ENCODE measurements at regions not wholly inside any gene's neighbourhood (a gene's known extent, or its start where the extent isn't known, plus 50 kb on each side); places are given as distances from the start of the nearest gene placed in this dataset.
"Not testable (repeated sequence)": the region's sequence is repeated elsewhere in the genome, so short reads cannot be mapped to it uniquely, and the experiment has no call there.

DNA sequence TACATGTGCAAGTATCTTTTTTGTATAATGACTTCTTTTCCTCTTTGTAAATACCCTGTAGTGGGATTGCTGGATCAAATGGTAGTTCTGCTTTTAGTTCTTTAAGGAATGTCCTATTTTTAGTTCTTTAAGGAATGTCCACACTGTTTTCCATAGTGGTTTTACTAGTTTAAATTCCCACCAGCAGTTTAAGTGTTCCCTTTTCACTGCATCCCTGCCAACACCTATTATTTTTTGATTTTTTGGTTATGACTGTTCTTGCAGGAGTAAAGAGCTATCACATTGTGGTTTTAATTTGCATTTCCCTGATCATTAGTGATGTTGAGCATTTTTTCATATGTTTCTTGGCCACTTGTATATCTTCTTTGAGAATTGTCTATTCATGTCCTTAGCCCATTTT, 164.4 kb downstream of the RND3 start:
- H3K36me3 ChIP-seq (ENCODE audit: control insufficient read depth in 1 of 2, insufficient read depth in 2 of 2, low read length in 2 of 2); H3K9me2 ChIP-seq (ENCODE audit: insufficient read depth); H3K27me3 ChIP-seq (ENCODE audit: insufficient read depth, low read length); H3K9ac ChIP-seq (ENCODE audit: low read length); RAD21 ChIA-PET (ENCODE audit: low non-redundant PET in 1 of 2, low total read pairs in 2 of 2, uncharacterized antibody in 2 of 2, unreplicated experiment in 2 of 2); CTCF ChIA-PET; POLR2A ChIA-PET; H3K79me2 ChIP-seq (ENCODE audit: insufficient read depth, low read length); ATAC-seq; H3K4me2 ChIP-seq (ENCODE audit: low read length); H3K4me1 ChIP-seq (ENCODE audit: control insufficient read depth in 1 of 2, insufficient read depth in 2 of 2, low read length in 2 of 2); H3K9me3 ChIP-seq (ENCODE audit: control insufficient read depth in 1 of 2, insufficient read depth in 1 of 2, low read depth in 1 of 2, low read length in 2 of 2); DNase-seq (ENCODE audit: low read depth, low spot score); BruUV-seq (replicated peaks); H3K27ac ChIP-seq (ENCODE audit: low read depth, low read length); H2AFZ ChIP-seq (ENCODE audit: low read depth, low read length, poor library complexity, severe bottlenecking); H4K20me1 ChIP-seq (ENCODE audit: insufficient read depth); intact Hi-C loops (cut with micrococcal nuclease); H3K4me3 ChIP-seq (replicated peaks in 1 of 2; ENCODE audit: low read depth in 1 of 2, low read length in 2 of 2): not testable (repeated sequence)

DNA sequence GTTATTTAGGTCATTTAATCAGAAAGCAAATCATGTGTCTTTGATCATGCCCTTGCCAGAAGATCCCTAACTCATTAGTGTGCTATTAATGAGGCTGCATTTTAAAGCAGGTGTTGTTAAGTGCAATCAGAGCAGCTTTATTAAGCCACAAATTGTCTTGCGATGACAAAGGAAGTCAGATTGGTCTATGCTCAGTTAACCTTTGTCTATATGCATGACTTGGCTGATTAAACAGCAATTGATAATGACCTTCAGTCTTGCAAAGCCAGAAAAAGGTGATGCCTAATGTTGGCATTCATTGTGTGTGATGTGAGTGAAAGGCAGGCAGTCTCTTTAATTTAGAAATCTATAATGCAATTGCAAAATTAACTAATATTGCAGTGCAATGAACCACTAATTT, 166.9 kb downstream of the RND3 start:
- Histone ChIP-seq H3K36me3 (ENCODE audit: control insufficient read depth in 1 of 2, insufficient read depth in 2 of 2, low read length in 2 of 2) (no peaks in the 10 kb centered on the region), H2AFZ (ENCODE audit: low read depth, low read length, poor library complexity, severe bottlenecking) (no peak overlapping the region), H3K9ac (ENCODE audit: low read length) (no peak overlapping the region), H3K9me3 (ENCODE audit: control insufficient read depth in 1 of 2, insufficient read depth in 1 of 2, low read depth in 1 of 2, low read length in 2 of 2) (0 out of 4 replicates have a peak, but pooled peaks cover 0 to 3% of the 10 kb centered on the region in 2 experiments), H3K27me3 (ENCODE audit: insufficient read depth, low read length) (no peaks in the 10 kb centered on the region), H3K4me2 (ENCODE audit: low read length) (no peak overlapping the region), H3K4me3 (replicated peaks in 1 of 2; ENCODE audit: low read depth in 1 of 2, low read length in 2 of 2) (no peak overlapping the region), H3K9me2 (ENCODE audit: insufficient read depth) (no peaks in the 10 kb centered on the region), H4K20me1 (ENCODE audit: insufficient read depth) (no peaks in the 10 kb centered on the region), H3K79me2 (ENCODE audit: insufficient read depth, low read length) (no peaks in the 10 kb centered on the region), H3K27ac (ENCODE audit: low read depth, low read length) (no peak overlapping the region), H3K4me1 (ENCODE audit: control insufficient read depth in 1 of 2, insufficient read depth in 2 of 2, low read length in 2 of 2) (no peaks in the 10 kb centered on the region)
- intact Hi-C loops (cut with micrococcal nuclease) = no loop called here
- CTCF ChIA-PET = no interaction called here
- RAD21 ChIA-PET (ENCODE audit: low non-redundant PET in 1 of 2, low total read pairs in 2 of 2, uncharacterized antibody in 2 of 2, unreplicated experiment in 2 of 2) = no interaction called here
- DNase-seq (ENCODE audit: low read depth, low spot score) (no peak), ATAC-seq (no peak)
- no TSS peak for BruUV-seq (replicated peaks)
- no peak for TF ChIP-seq YY1 (IDR thresholded peaks at IDR 0.05; ENCODE audit: extremely low read depth, insufficient replicate concordance, low read depth, low read length)
- TF ChIP-seq CBX3 (IDR thresholded peaks at IDR 0.05; ENCODE audit: low read depth) = no peak
- TF ChIP-seq, protein P1, sequence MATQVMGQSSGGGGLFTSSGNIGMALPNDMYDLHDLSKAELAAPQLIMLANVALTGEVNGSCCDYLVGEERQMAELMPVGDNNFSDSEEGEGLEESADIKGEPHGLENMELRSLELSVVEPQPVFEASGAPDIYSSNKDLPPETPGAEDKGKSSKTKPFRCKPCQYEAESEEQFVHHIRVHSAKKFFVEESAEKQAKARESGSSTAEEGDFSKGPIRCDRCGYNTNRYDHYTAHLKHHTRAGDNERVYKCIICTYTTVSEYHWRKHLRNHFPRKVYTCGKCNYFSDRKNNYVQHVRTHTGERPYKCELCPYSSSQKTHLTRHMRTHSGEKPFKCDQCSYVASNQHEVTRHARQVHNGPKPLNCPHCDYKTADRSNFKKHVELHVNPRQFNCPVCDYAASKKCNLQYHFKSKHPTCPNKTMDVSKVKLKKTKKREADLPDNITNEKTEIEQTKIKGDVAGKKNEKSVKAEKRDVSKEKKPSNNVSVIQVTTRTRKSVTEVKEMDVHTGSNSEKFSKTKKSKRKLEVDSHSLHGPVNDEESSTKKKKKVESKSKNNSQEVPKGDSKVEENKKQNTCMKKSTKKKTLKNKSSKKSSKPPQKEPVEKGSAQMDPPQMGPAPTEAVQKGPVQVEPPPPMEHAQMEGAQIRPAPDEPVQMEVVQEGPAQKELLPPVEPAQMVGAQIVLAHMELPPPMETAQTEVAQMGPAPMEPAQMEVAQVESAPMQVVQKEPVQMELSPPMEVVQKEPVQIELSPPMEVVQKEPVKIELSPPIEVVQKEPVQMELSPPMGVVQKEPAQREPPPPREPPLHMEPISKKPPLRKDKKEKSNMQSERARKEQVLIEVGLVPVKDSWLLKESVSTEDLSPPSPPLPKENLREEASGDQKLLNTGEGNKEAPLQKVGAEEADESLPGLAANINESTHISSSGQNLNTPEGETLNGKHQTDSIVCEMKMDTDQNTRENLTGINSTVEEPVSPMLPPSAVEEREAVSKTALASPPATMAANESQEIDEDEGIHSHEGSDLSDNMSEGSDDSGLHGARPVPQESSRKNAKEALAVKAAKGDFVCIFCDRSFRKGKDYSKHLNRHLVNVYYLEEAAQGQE (IDR thresholded peaks at IDR 0.05; ENCODE audit: low read depth) = no peak
- TF ChIP-seq, protein P2, sequence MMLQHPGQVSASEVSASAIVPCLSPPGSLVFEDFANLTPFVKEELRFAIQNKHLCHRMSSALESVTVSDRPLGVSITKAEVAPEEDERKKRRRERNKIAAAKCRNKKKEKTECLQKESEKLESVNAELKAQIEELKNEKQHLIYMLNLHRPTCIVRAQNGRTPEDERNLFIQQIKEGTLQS (IDR thresholded peaks at IDR 0.05) = no peak
- no peak for TF ChIP-seq SIN3A (IDR thresholded peaks at IDR 0.05; ENCODE audit: low read depth)
- no peak for TF ChIP-seq EZH2phosphoT487 (IDR thresholded peaks at IDR 0.05; ENCODE audit: borderline replicate concordance)
- no peak for TF ChIP-seq ZFX (IDR thresholded peaks at IDR 0.05)
- no peak for TF ChIP-seq FOSL1 (IDR thresholded peaks at IDR 0.05; ENCODE audit: low read depth)
- TF ChIP-seq RAD21 (IDR thresholded peaks at IDR 0.05; ENCODE audit: low read depth) = no peak
- TF ChIP-seq, protein P3, sequence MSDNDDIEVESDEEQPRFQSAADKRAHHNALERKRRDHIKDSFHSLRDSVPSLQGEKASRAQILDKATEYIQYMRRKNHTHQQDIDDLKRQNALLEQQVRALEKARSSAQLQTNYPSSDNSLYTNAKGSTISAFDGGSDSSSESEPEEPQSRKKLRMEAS (IDR thresholded peaks at IDR 0.05) = no peak
- no peak for TF ChIP-seq POLR2AphosphoS5 (IDR thresholded peaks at IDR 0.05; ENCODE audit: low read depth, low read length)
- no peak for TF ChIP-seq EGR1 (IDR thresholded peaks at IDR 0.05; ENCODE audit: low read depth)
- TF ChIP-seq SP1 (IDR thresholded peaks at IDR 0.05; ENCODE audit: low read depth) = no peak
- TF ChIP-seq, protein P4, sequence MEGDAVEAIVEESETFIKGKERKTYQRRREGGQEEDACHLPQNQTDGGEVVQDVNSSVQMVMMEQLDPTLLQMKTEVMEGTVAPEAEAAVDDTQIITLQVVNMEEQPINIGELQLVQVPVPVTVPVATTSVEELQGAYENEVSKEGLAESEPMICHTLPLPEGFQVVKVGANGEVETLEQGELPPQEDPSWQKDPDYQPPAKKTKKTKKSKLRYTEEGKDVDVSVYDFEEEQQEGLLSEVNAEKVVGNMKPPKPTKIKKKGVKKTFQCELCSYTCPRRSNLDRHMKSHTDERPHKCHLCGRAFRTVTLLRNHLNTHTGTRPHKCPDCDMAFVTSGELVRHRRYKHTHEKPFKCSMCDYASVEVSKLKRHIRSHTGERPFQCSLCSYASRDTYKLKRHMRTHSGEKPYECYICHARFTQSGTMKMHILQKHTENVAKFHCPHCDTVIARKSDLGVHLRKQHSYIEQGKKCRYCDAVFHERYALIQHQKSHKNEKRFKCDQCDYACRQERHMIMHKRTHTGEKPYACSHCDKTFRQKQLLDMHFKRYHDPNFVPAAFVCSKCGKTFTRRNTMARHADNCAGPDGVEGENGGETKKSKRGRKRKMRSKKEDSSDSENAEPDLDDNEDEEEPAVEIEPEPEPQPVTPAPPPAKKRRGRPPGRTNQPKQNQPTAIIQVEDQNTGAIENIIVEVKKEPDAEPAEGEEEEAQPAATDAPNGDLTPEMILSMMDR (IDR thresholded peaks at IDR 0.05 in 2 of 3, conservative IDR thresholded peaks at IDR 0.05 in 1 of 3; ENCODE audit: borderline replicate concordance in 1 of 3, insufficient read depth in 1 of 3, low read depth in 2 of 3, low read length in 2 of 3) = no peak
- no peak for TF ChIP-seq ZNF274 (IDR thresholded peaks at IDR 0.05; ENCODE audit: low read depth, low read length)
- no peak for TF ChIP-seq CEBPB (IDR thresholded peaks at IDR 0.05; ENCODE audit: low read depth)
- TF ChIP-seq SRF (IDR thresholded peaks at IDR 0.05; ENCODE audit: low read depth) = no peak
- no peak for TF ChIP-seq EZH2 (IDR thresholded peaks at IDR 0.05)
- POLR2A ChIA-PET = no interaction called here
